ENCODE measurements at regions not wholly inside any gene's neighbourhood (a gene's known extent, or its start where the extent isn't known, plus 50 kb on each side); places are given as distances from the start of the nearest gene placed in this dataset.

- TF ChIP-seq CTCF (IDR thresholded peaks at IDR 0.05; ENCODE audit: low read length): no peak
- TF ChIP-seq EZH2 (optimal IDR thresholded peaks at IDR 0.05; ENCODE audit: low read depth, low read length): no peak
- no peak for TF ChIP-seq EZH2phosphoT487 (IDR thresholded peaks at IDR 0.05; ENCODE audit: low read length)
These were observed 1773.8 kb downstream of the PCDH9 start for GRCh38 chr13:65456150-65456912.

Data from MM.1S (cell line).